ENCODE measurements at regions not wholly inside any gene's neighbourhood (a gene's known extent, or its start where the extent isn't known, plus 50 kb on each side); places are given as distances from the start of the nearest gene placed in this dataset.

GRCh38 chr14:98819132-98819866 is 452.7 kb downstream of the BCL11B start:
- no peak overlapping the region for H3K4me3 ChIP-seq (ENCODE audit: low read depth, low read length)

GRCh38 chr14:98819867-98820206 is 452.2 kb downstream of the BCL11B start:
- no peak for DNase-seq (ENCODE audit: low read depth)
- no peak overlapping the region for H3K4me3 ChIP-seq (ENCODE audit: low read depth, low read length)
- TF ChIP-seq, protein P1, sequence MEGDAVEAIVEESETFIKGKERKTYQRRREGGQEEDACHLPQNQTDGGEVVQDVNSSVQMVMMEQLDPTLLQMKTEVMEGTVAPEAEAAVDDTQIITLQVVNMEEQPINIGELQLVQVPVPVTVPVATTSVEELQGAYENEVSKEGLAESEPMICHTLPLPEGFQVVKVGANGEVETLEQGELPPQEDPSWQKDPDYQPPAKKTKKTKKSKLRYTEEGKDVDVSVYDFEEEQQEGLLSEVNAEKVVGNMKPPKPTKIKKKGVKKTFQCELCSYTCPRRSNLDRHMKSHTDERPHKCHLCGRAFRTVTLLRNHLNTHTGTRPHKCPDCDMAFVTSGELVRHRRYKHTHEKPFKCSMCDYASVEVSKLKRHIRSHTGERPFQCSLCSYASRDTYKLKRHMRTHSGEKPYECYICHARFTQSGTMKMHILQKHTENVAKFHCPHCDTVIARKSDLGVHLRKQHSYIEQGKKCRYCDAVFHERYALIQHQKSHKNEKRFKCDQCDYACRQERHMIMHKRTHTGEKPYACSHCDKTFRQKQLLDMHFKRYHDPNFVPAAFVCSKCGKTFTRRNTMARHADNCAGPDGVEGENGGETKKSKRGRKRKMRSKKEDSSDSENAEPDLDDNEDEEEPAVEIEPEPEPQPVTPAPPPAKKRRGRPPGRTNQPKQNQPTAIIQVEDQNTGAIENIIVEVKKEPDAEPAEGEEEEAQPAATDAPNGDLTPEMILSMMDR (conservative IDR thresholded peaks at IDR 0.05; ENCODE audit: low read depth, low read length), result no peak

More at GRCh38 chr14:98819132-98819866, 452.7 kb downstream of the BCL11B start:
- TF ChIP-seq, protein P1 (conservative IDR thresholded peaks at IDR 0.05; ENCODE audit: low read depth, low read length), result no peak
- no peak for DNase-seq (ENCODE audit: low read depth)

DNA sequence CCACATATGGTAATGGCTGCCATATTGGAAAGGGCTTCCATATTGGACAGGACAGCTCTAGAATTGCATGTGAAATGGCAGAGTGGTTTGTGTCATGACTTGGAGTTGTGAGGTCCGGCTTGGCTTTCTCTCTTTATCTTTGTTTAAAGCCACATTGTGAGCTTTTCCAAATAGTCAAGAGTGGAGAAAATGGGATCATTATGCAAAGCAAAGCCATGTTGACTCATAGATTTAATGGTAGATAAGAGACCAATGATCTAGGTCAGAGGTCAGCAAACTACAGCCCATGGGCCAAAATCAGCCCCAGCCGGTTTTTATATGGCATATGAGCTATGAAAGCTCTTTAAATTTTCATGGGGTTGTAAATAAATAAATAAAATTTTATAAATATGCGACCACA is 449.1 kb downstream of the BCL11B start:
- TF ChIP-seq, protein P1 (conservative IDR thresholded peaks at IDR 0.05; ENCODE audit: low read depth, low read length), result no peak
- DNase-seq (ENCODE audit: low read depth), result no peak
- H3K4me3 ChIP-seq (ENCODE audit: low read depth, low read length), result no peak overlapping the region

- TF ChIP-seq, protein P1 (conservative IDR thresholded peaks at IDR 0.05; ENCODE audit: low read depth, low read length), result no peak
- no peak for DNase-seq (ENCODE audit: low read depth)
- no peak overlapping the region for H3K4me3 ChIP-seq (ENCODE audit: low read depth, low read length)
Observed at GRCh38 chr14:98826618-98827017, 445.4 kb downstream of the BCL11B start.

- TF ChIP-seq, protein P1 (conservative IDR thresholded peaks at IDR 0.05; ENCODE audit: low read depth, low read length), result no peak
- DNase-seq (ENCODE audit: low read depth), result no peak
- no peak overlapping the region for H3K4me3 ChIP-seq (ENCODE audit: low read depth, low read length)
Observed at GRCh38 chr14:98834119-98834518, 437.9 kb downstream of the BCL11B start.

GRCh38 chr14:98835051-98835824 is 436.8 kb downstream of the BCL11B start:
- H3K4me3 ChIP-seq (ENCODE audit: low read depth, low read length), result no peak overlapping the region
- TF ChIP-seq, protein P1 (conservative IDR thresholded peaks at IDR 0.05; ENCODE audit: low read depth, low read length), result no peak
- DNase-seq (ENCODE audit: low read depth), result no peak

DNA sequence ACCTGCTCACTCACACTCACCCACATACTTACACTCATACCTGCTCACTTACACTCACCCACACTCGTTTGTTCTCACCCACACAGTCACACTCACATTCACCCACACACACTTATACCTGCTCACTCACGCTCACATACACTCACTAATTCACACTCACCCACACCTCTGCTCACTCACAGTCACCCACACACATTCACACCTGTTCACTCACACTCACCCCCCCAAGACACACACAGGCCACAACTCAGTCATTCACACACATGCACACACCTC is 436.2 kb downstream of the BCL11B start:
- TF ChIP-seq, protein P1 (conservative IDR thresholded peaks at IDR 0.05; ENCODE audit: low read depth, low read length), result no peak
- H3K4me3 ChIP-seq (ENCODE audit: low read depth, low read length), result no peak overlapping the region
- no peak for DNase-seq (ENCODE audit: low read depth)

Data from choroid plexus epithelial cell (primary cell).